ENCODE measurements at regions not wholly inside any gene's neighbourhood (a gene's known extent, or its start where the extent isn't known, plus 50 kb on each side); places are given as distances from the start of the nearest gene placed in this dataset.

- no peak for TF ChIP-seq CBX5 (CRISPR knock-in tag; IDR thresholded peaks at IDR 0.05; ENCODE audit: borderline replicate concordance)
- TF ChIP-seq SMAD1 (CRISPR knock-in tag; IDR thresholded peaks at IDR 0.05; ENCODE audit: borderline replicate concordance, low read depth), result no peak
- TF ChIP-seq ZNF549 (CRISPR knock-in tag; IDR thresholded peaks at IDR 0.05), result no peak
- TF ChIP-seq PAF1 (CRISPR knock-in tag; IDR thresholded peaks at IDR 0.05), result no peak
- TF ChIP-seq, protein P1, sequence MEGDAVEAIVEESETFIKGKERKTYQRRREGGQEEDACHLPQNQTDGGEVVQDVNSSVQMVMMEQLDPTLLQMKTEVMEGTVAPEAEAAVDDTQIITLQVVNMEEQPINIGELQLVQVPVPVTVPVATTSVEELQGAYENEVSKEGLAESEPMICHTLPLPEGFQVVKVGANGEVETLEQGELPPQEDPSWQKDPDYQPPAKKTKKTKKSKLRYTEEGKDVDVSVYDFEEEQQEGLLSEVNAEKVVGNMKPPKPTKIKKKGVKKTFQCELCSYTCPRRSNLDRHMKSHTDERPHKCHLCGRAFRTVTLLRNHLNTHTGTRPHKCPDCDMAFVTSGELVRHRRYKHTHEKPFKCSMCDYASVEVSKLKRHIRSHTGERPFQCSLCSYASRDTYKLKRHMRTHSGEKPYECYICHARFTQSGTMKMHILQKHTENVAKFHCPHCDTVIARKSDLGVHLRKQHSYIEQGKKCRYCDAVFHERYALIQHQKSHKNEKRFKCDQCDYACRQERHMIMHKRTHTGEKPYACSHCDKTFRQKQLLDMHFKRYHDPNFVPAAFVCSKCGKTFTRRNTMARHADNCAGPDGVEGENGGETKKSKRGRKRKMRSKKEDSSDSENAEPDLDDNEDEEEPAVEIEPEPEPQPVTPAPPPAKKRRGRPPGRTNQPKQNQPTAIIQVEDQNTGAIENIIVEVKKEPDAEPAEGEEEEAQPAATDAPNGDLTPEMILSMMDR (CRISPR knock-in tag; IDR thresholded peaks at IDR 0.05), result no peak
Observed at GRCh38 chr5:26278078-26278477, 760.3 kb downstream of the CDH9 start.
